HL-60 (cell line): ENCODE measurements at regions not wholly inside any gene's neighbourhood (a gene's known extent, or its start where the extent isn't known, plus 50 kb on each side); places are given as distances from the start of the nearest gene placed in this dataset.

Experiments
- DNase-seq, 2 experiments: peaks; one replicate each; pipeline ENCODE4 v3.0.0-alpha.2; 2010 to 2020; ENCODE audit warnings: low read depth in 1 of 2, low spot score in 1 of 2
- H3K27ac ChIP-seq: fragments of 250-450 bp; sonication (Bioruptor Pico); replicated peaks from 2 replicates; pipeline ENCODE4 v1.5.1; 2020; ENCODE audit warnings: mild to moderate bottlenecking, moderate library complexity
- H3K27me3 ChIP-seq: fragments of 250-450 bp; sonication (Bioruptor Pico); 2 replicates; pipeline ENCODE4 v1.5.1; 2021; ENCODE audit warnings: mild to moderate bottlenecking, moderate library complexity; ENCODE audit not compliant: insufficient read depth, poor library complexity, severe bottlenecking
- H3K4me3 ChIP-seq: replicated peaks from 2 replicates; pipeline ENCODE4 v1.5.1; 2011; ENCODE audit warnings: mild to moderate bottlenecking, control low read depth, low read length; ENCODE audit not compliant: insufficient read depth
- GABPA ChIP-seq: IDR thresholded peaks from 2 replicates; pipeline ENCODE4 v1.6.1; 2012; ENCODE audit warnings: low read depth
- POLR2AphosphoS5 ChIP-seq: IDR thresholded peaks from 2 replicates; pipeline ENCODE4 v1.6.1; 2012; ENCODE audit warnings: low read depth
- SPI1 ChIP-seq: IDR thresholded peaks from 2 replicates; pipeline ENCODE4 v1.6.1; 2012; ENCODE audit warnings: low read depth, mild to moderate bottlenecking, borderline replicate concordance
- TF ChIP-seq, protein P1 (sequence below): IDR thresholded peaks from one replicate; pipeline ENCODE4 v1.5.1; 2011; ENCODE audit warnings: low read length, control low read depth, inconsistent platforms; ENCODE audit not compliant: insufficient read depth
- TF ChIP-seq, protein P2 (sequence below): IDR thresholded peaks from 2 replicates; pipeline ENCODE4 v1.6.1; 2012; ENCODE audit warnings: low read depth; ENCODE audit not compliant: insufficient replicate concordance

- H3K27ac ChIP-seq: no peak overlapping the region
- TF ChIP-seq, protein P1, sequence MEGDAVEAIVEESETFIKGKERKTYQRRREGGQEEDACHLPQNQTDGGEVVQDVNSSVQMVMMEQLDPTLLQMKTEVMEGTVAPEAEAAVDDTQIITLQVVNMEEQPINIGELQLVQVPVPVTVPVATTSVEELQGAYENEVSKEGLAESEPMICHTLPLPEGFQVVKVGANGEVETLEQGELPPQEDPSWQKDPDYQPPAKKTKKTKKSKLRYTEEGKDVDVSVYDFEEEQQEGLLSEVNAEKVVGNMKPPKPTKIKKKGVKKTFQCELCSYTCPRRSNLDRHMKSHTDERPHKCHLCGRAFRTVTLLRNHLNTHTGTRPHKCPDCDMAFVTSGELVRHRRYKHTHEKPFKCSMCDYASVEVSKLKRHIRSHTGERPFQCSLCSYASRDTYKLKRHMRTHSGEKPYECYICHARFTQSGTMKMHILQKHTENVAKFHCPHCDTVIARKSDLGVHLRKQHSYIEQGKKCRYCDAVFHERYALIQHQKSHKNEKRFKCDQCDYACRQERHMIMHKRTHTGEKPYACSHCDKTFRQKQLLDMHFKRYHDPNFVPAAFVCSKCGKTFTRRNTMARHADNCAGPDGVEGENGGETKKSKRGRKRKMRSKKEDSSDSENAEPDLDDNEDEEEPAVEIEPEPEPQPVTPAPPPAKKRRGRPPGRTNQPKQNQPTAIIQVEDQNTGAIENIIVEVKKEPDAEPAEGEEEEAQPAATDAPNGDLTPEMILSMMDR: no peak
- no peak for TF ChIP-seq SPI1
- TF ChIP-seq, protein P2, sequence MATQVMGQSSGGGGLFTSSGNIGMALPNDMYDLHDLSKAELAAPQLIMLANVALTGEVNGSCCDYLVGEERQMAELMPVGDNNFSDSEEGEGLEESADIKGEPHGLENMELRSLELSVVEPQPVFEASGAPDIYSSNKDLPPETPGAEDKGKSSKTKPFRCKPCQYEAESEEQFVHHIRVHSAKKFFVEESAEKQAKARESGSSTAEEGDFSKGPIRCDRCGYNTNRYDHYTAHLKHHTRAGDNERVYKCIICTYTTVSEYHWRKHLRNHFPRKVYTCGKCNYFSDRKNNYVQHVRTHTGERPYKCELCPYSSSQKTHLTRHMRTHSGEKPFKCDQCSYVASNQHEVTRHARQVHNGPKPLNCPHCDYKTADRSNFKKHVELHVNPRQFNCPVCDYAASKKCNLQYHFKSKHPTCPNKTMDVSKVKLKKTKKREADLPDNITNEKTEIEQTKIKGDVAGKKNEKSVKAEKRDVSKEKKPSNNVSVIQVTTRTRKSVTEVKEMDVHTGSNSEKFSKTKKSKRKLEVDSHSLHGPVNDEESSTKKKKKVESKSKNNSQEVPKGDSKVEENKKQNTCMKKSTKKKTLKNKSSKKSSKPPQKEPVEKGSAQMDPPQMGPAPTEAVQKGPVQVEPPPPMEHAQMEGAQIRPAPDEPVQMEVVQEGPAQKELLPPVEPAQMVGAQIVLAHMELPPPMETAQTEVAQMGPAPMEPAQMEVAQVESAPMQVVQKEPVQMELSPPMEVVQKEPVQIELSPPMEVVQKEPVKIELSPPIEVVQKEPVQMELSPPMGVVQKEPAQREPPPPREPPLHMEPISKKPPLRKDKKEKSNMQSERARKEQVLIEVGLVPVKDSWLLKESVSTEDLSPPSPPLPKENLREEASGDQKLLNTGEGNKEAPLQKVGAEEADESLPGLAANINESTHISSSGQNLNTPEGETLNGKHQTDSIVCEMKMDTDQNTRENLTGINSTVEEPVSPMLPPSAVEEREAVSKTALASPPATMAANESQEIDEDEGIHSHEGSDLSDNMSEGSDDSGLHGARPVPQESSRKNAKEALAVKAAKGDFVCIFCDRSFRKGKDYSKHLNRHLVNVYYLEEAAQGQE: no peak
- TF ChIP-seq GABPA: no peak
- no peak for TF ChIP-seq POLR2AphosphoS5
Measured at GRCh38 chr13:106675311-106675710, 107.4 kb upstream of the ARGLU1 start.

GRCh38 chr13:106660746-106661625 is 93.0 kb upstream of the ARGLU1 start:
- Histone ChIP-seq H3K4me3 (no peak overlapping the region), H3K27me3 (no peaks in the 10 kb centered on the region), H3K27ac (no peak overlapping the region)
- no peak for DNase-seq
- TF ChIP-seq, protein P1: no peak
- TF ChIP-seq SPI1: no peak
- no peak for TF ChIP-seq GABPA
- TF ChIP-seq, protein P2: no peak
- no peak for TF ChIP-seq POLR2AphosphoS5

More at GRCh38 chr13:106675311-106675710, 107.4 kb upstream of the ARGLU1 start:
- no peak for DNase-seq
- H3K4me3 ChIP-seq: no peak overlapping the region
- no peaks in the 10 kb centered on the region for H3K27me3 ChIP-seq

- TF ChIP-seq POLR2AphosphoS5 (no peak), GABPA (no peak), SPI1 (no peak)
- TF ChIP-seq, protein P2: no peak
- TF ChIP-seq, protein P1: no peak
- H3K4me3 ChIP-seq: no peak overlapping the region
- DNase-seq: no peak
- no peaks in the 10 kb centered on the region for H3K27me3 ChIP-seq
- H3K27ac ChIP-seq: no peak overlapping the region
Measured at GRCh38 chr13:106657104-106657503, 89.2 kb upstream of the ARGLU1 start.
